GM12874 (cell line): ENCODE measurements at regions not wholly inside any gene's neighbourhood (a gene's known extent, or its start where the extent isn't known, plus 50 kb on each side); places are given as distances from the start of the nearest gene placed in this dataset.

ENCODE experiments used
- TF ChIP-seq, protein P1 (sequence below): IDR thresholded peaks from 2 replicates; pipeline ENCODE4 v1.5.1; 2011; ENCODE audit warnings: low read depth, mild to moderate bottlenecking, control low read depth, low read length, moderate library complexity; ENCODE audit not compliant: insufficient read depth

DNA sequence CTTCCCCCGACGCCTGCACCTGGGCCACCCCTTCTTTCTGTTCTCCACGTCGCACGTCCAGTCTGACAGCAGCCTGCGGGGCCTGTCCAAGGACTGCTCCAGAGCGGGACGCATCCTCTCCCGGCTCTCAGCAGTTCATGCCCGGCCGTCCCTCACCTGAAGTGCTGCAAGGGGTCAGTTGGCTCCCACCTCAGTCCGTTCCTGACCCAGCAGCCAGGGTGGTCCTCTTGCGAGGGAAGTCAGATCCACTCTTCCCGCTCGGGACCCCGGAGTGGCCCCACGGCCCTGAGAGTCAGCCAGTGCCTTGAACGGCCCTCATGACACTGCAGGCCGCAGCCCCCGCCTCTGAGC, 249.7 kb upstream of the IRX4 start:
- TF ChIP-seq, protein P1, sequence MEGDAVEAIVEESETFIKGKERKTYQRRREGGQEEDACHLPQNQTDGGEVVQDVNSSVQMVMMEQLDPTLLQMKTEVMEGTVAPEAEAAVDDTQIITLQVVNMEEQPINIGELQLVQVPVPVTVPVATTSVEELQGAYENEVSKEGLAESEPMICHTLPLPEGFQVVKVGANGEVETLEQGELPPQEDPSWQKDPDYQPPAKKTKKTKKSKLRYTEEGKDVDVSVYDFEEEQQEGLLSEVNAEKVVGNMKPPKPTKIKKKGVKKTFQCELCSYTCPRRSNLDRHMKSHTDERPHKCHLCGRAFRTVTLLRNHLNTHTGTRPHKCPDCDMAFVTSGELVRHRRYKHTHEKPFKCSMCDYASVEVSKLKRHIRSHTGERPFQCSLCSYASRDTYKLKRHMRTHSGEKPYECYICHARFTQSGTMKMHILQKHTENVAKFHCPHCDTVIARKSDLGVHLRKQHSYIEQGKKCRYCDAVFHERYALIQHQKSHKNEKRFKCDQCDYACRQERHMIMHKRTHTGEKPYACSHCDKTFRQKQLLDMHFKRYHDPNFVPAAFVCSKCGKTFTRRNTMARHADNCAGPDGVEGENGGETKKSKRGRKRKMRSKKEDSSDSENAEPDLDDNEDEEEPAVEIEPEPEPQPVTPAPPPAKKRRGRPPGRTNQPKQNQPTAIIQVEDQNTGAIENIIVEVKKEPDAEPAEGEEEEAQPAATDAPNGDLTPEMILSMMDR, result no peak

DNA sequence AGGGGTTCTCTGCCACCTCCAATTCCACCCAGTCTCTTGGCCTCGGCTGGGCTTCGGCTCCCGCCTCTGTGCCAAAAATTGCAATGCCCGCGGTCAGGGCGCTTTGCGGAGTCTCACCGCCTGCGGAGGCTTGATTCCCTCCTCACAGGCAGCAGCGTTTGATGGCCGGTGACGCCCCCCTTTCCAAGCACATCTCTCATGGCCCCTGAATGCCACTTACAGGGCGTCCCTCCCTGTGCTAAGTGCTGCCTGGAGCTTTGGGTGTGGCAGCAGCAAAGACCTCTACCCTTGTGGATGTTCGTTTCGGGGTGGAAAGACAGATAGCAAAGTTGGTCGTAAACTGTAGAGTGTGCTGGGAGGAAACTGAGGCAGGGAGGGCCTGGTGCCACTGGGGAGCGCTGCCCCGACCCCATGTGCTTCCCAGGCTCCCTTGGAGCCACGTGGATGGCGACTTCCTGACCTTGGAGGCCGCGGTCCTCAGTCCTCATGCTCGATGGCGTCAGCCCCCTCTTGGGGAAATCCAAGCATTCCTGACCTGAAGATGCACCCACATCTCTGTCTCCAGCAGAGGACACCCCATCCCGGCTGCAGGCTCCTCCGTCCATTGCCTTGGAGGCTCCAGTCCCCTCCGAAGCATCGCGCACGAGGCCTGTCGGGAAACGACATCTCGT, 249.2 kb upstream of the IRX4 start:
- TF ChIP-seq, protein P1, result no peak

DNA sequence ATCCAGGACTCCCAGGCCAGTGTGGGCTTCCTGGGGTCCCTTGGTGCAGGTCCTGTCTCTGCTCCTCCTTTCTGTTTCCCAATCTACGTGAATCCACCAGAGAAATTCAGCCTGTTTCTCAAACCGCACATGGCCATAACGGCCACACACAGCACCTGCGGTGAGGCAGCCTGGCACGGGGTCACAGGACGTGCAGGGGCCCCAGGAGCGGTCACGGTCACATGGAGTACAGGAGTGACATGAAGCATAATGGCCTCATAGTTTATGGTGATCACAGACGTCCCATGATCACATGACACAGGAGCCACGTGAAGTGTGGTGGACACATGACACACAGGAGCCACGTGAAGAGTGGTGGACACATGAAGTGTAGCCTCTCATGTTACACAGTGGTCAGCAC, 248.5 kb upstream of the IRX4 start:
- TF ChIP-seq, protein P1, result no peak

DNA sequence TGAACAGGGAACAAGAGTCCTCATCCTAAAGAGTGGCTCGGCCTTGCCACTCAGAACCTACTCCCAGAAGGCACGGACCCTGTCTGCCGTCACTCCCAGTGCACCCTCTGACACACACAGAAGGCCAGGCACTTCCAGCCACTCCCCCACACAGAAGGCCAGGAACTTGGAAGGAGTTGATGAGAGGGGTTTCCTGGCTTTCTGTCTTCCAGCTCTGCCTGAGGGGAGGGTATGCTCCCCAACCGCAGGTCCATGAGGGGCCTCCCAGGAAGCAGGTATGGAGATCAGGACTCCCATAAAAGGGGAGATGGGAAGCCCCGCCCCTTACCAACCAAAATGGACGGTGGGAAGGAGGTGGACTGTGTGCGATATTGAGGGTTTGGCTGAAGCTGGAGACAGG, 247.6 kb upstream of the IRX4 start:
- TF ChIP-seq, protein P1, result no peak

DNA sequence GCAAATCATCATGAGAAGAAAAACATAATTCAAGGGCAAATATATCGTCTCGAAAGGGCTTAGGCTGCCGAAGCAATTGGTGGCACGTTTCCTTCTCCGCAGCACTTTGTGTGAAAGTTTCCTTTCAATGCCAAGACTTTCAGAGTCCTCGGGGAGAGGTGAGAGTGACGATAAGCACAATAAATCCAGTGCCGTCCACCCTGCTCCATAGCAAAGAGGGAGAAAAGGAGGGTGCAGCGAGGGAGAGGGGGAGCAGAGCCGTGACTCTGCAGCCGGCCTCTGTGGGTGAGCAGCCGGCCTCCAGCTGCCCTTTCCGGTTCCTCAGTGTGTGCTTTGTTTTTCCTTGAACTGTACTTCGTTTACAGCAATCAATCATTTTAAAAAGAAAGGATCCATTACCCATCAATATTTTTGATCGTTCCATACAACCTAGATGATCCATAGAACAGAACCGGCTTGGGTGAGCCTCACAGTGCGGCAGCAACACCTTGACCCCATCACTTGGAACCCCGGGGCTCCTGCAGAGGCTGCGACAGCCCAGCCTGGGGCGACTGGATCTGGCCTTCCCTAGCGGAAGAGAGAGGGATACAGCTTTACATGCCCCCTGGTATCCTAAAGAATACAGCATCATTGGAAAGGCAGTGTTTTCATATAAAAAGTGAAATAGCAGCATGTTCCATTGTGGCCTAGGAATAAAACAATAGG, 247.0 kb upstream of the IRX4 start:
- TF ChIP-seq, protein P1, result no peak

DNA sequence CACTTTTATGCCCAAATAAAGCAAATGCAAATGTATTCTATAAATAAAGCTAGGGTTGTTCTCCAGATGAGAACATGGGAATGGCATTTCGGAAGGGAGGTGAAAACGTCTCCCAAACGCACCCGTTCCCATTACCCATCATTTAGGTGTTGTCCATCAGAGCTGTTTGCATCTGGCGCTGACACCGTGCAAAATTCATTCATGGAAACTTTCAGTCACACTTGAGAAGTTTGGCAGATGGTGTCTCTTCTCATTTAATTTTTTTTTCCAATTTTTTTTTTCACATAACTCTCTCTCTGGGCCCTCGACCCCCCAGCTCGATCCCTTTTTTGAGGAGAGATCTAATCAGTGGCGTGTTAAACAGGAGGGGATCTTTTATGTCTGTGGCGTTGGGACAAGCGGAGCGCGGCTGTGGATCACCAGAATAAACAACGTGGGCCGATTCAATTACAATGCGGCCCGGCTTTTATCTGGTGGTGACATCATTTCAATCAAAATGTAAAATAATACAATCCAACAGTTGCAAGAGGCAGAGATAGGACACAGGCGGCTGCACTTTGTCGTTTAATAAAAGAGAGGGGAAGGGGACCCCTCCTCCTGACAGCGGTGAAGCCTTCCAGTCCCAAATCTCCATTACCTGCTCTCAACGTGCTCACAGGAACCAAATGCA, 246.1 kb upstream of the IRX4 start:
- TF ChIP-seq, protein P1, result no peak

DNA sequence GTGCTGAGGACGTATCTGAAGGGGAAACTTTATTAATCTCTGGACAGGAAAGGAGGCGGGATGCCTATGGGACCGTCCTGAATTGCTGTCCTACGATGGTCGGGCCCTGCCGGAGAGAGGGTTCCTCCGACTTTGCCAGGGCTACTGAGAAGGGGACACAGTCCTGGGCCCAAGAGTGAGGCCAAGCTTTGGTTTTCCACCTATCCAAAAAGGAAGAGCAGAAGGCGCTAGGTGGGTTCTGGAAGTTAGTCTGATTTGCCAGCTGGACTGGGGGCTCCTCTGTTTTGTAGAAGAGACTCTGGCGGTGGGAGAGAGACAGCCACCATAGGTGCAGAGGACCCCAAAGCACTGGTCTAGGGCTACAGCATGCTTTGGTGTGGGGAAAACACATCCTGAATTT, 243.8 kb upstream of the IRX4 start:
- TF ChIP-seq, protein P1, result no peak
